Stimulated activated CD4-positive, alpha-beta T cell treated with anti-CD3 and anti-CD28 coated beads, Interleukin-1b, Interleukin-23, amount 100 ng/mL, for 1 hour (primary cell): ENCODE measurements at regions not wholly inside any gene's neighbourhood (a gene's known extent, or its start where the extent isn't known, plus 50 kb on each side); places are given as distances from the start of the nearest gene placed in this dataset.
"Not testable (repeated sequence)": the region's sequence is repeated elsewhere in the genome, so short reads cannot be mapped to it uniquely, and the experiment has no call there.

Source experiments
- DNase-seq, 2 donors: peaks; one replicate each; pipeline ENCODE4 v3.0.0-alpha.2; 2020; ENCODE audit warnings: low read depth in 2 of 2

- no peak for DNase-seq
Measured at GRCh38 chr7:25711940-25712339, 440.1 kb upstream of the NFE2L3 start.

GRCh38 chr7:25712500-25712899, 439.5 kb upstream of the NFE2L3 start:
- no peak for DNase-seq

DNA sequence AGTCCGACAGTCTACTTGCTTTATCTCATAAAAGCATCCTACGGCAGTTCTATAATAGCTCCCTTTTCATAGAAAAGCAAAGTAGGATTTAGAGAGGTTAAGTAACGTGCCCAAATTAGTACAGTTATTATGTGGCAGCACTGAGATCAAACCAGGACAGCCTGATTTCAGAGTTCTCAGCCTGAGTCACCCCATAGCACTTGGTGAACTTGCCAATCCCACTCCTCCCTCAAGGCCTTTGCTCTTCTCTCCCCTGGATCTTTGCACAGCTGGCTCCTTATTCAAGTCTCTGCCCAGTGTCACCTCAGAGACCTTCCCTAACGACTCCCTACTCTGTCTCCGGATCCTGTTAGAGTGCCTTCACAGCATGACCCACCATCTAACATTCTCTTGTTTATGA, 438.0 kb upstream of the NFE2L3 start:
- no peak for DNase-seq

GRCh38 chr7:25716421-25716820, 435.6 kb upstream of the NFE2L3 start:
- no peak for DNase-seq

- DNase-seq, result no peak
Measured at GRCh38 chr7:25718596-25718995, 433.4 kb upstream of the NFE2L3 start.

DNA sequence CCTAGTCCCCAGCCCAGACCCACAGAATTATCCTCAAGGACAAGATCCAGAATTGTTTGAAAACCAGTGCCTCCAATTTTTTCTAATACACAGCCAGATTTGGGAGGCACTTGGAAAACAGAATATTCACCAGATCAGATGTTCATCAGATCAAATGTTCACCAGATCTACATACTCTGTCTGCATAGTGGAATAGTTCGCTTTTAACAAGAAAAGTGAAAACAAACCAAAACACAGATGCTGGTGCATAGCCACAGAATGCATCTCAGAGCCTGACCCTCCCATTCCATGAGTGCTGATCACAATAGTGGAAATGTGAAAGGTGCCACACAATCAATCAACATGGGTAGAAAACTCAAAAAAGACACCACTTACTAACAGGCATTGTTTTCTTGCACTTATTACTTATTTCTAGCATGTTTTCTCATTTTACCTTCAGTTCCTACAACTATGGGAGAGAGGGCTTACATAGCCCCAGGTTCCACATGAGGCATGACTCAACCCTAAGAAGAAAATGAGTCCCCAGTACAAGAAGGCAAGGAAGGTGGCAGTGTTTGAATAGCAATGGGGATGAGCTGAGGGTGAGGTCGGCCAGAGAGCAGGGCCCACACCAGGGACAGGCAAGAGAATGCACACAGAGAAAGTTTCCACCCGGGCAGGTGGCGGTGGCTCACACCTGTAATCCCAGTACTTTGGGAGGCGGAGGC, 432.7 kb upstream of the NFE2L3 start:
- no peak for DNase-seq

- no peak for DNase-seq
Measured at GRCh38 chr7:25720427-25720826, 431.6 kb upstream of the NFE2L3 start.

- DNase-seq, result no peak
Measured at GRCh38 chr7:25722856-25723255, 429.1 kb upstream of the NFE2L3 start.

- no peak for DNase-seq
Measured at GRCh38 chr7:25725451-25725850, 426.5 kb upstream of the NFE2L3 start.

DNA sequence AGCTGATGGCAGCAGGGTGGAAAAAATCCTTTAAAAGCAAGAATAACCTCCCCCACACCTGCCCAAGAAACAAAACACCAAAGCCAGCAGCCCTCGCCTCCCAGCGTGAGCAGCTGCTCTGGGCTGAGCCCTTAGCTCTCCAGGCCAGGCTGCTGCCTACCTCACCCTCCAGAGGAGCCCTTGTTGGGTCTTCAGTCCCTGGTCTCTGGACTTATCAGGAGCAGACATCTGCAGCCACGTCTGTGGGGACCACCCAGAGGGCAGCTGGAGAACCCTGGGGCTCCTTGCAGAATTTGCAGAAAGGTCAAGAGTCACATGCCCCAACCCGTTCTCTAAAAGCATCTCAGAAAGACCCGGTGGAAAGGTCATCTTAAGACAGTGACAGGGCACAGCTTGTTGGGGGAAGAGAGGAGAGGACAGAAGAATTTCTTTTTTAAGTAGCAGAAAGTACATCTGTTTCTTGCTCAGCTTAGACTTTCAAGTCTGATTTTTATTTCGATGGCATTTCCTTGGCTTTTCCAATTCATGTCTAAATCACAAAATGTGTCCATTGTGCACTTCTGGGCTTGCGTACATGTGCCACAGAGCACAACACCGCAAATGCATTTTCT, 425.7 kb upstream of the NFE2L3 start:
- DNase-seq, result no peak

DNA sequence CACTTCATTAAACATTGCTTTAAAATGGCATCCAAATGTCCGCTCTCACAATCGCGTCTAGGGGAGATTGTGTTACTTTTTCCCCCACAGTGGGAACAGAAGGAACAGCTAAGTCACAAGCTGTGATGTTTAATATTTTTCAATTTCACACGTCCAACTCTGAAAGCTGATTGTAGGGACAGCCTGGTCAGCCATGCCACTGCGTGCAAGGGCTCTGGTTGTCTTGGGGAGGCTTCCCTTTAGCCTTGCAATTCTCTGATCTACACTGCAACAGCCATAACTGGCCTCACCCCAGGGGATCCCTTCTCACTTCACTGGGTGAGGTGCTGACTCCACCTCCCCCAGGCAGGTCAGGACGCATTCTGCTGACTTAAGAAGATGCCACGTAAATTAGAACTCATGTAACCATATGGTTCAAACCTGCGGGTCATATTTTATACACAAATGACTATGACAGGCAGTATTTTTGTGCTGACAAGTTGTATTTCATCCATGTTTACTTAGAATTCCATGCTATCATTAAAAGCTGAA, 425.2 kb upstream of the NFE2L3 start:
- no peak for DNase-seq

GRCh38 chr7:25727446-25727845, 424.6 kb upstream of the NFE2L3 start:
- no peak for DNase-seq

DNA sequence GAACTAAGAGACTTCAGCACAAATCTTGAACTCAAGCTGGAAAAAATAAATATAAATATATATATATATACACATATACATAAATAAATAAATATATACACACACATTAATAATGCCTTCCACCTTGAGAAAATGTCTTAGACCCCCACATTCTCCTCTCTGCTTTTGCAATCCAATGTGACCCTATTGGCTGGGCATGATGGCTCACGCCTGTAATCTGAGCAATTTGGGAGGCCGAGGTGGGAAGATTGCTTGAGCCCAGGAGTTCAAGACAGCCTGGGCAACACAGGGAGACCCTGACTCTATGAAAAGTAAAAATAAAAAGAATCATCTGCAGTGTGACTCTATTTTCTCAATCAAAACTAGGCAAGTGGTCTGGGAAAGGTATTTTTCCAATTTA, 424.1 kb upstream of the NFE2L3 start:
- DNase-seq, result no peak

- DNase-seq, result no peak
Measured at GRCh38 chr7:25731068-25731845, 420.7 kb upstream of the NFE2L3 start.

DNA sequence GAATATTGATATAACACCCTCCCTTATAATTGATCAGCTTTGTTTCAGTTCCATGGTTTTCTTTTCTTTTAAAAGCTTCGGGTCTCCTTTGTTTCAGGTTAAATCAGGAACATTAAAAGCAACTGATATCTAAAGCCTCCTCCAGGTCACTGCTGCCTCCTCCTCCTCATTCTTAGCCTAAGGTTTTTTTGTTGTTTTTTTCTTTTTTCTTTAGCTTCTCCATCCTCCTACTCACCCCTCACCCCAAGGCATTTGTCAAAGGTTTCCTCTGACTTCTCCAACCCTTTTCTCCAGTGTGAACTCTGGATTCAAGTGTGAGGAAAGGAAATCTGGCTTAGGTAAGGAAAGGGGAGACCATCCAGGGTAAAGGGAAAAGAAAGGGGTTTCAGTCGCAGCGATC, 420.2 kb upstream of the NFE2L3 start:
- DNase-seq, result no peak

DNA sequence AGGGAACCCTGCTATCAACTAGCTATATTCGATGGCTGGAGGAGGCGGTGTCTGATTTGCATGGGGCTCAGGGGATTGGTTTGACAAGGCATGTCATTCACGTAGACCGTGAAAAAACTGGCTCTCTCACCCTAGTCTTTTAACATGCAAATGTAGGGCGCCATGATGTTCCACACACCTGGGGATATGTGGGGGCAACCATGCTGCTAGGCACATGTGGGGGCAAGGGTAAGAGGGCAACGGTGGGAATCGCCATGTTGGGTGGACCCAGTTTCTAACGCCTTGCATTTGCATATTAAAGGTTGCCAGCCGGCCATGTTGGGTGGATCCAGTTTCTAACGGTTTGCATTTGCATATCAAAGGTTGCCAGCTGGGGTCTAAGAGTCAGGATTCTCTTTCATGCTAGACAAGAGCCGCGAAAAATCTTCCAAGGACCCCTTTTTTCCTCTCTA, 419.2 kb upstream of the NFE2L3 start:
- DNase-seq, result no peak

GRCh38 chr7:25735674-25736242, 416.2 kb upstream of the NFE2L3 start:
- DNase-seq, result no peak

DNA sequence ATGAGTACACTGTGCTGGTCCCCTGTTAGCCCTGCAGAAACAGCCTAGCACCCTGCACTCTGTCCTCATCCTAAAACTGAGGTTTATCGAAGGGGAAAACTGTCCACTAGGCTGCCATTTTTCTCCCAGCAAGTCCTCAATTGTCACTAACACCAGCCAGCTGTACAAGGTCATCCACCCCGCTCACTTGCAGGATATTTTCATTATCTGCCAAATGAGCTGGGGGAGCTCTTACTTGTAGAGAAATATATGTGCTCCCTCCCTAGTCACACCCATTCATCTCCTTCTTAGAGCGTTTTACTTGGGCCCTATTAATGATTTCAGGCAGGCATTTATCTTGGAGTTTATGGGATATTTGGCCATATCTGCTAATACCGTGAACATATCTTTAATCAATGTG, 413.5 kb upstream of the NFE2L3 start:
- no peak for DNase-seq

- DNase-seq, result no peak
Measured at GRCh38 chr7:25739143-25739542, 412.9 kb upstream of the NFE2L3 start.

DNA sequence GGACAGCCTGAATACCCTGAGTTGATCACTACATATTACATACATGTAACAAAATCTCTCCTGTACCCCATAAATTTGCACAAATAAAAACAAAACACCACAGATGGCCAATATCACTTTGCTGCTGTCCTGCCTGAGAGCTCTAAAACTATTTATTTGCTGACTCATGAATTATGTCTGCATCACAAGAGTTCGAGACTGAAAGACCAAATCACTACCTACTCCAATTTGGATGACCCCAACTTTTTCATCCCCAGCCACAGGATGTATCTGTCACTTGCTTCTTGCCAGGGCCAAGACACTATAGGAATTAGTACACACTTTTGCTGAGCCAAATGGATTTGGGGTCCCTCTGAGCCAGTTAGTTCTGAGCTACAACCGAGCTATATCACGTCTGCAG, 409.7 kb upstream of the NFE2L3 start:
- no peak for DNase-seq

GRCh38 chr7:25743670-25744451, 408.1 kb upstream of the NFE2L3 start:
- DNase-seq, result not testable (repeated sequence)
